ENCODE measurements at regions not wholly inside any gene's neighbourhood (a gene's known extent, or its start where the extent isn't known, plus 50 kb on each side); places are given as distances from the start of the nearest gene placed in this dataset.

DNA sequence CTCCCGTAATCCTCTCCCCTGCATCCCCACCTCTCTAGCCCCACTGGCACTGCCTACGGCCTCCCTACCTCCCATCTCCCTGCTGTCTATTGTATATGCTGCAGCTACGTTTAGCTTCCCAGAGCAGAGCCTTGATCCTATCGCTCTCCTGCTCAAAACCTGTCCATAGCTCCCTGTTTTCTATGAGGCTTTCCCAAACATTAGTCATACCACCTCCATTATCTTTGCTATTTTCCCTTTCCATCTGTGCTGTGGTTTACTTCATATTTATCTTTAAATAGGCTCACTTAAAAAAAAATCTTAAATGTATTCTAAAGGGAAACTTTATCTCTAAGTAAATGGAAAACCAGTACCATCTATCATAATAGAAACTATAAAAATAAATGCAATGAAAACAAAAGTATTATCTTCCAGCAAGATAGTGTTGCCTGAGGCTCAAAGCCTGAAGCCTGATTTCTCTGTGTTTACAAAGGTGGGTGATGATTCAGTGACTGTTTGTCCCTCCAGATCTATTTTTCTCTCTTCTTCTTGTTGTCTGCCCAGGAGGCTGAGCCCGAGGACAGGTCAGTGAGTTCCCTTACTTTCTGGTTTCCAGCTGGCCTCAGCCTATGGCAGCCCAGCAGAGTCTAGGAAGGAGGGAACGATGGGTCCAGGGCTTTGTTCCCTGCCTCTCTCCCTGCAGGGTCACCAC lies 397.1 kb upstream of the CFAP20DC start:
- no peaks in the 10 kb centered on the region for H3K9me3 ChIP-seq
- H3K4me3 ChIP-seq: no peak overlapping the region
- no peaks in the 10 kb centered on the region for H3K36me3 ChIP-seq
- no peaks in the 10 kb centered on the region for H3K4me1 ChIP-seq
- WGBS, 2 donors: 88 to 91% methylated on average over 6 of the region's 6 CpGs
- TF ChIP-seq POLR2AphosphoS5 (IDR thresholded peaks at IDR 0.05) (no peak), EP300 (IDR thresholded peaks at IDR 0.05) (no peak)
- no peak for DNase-seq
- intact Hi-C loops (cut with DNase I): no loop called here
- H3K27me3 ChIP-seq: no peaks in the 10 kb centered on the region
- H3K27ac ChIP-seq: no peak overlapping the region

DNA sequence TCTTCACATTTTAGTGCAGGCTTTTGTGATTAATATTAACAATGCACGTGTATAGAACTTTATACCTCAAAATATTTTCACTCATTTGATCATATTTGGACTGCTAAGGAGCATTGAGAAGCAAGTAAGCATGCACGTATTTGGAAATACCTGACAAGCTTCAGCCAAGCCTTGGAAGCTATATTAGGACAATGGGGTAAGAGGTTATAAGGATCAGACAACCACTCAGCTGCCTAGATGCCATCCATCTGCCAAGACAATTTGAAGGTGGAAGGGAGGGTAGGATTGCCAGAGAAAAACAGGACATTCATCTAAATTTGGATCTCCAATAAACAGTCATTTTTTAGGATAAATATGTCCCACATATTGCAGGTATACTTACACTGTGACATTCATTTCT lies 394.9 kb upstream of the CFAP20DC start:
- H3K27me3 ChIP-seq: no peaks in the 10 kb centered on the region
- TF ChIP-seq POLR2AphosphoS5 (IDR thresholded peaks at IDR 0.05): no peak
- no peak for TF ChIP-seq POLR2A (IDR thresholded peaks at IDR 0.05)
- no peak for TF ChIP-seq EP300 (IDR thresholded peaks at IDR 0.05)
- TF ChIP-seq, protein P1, sequence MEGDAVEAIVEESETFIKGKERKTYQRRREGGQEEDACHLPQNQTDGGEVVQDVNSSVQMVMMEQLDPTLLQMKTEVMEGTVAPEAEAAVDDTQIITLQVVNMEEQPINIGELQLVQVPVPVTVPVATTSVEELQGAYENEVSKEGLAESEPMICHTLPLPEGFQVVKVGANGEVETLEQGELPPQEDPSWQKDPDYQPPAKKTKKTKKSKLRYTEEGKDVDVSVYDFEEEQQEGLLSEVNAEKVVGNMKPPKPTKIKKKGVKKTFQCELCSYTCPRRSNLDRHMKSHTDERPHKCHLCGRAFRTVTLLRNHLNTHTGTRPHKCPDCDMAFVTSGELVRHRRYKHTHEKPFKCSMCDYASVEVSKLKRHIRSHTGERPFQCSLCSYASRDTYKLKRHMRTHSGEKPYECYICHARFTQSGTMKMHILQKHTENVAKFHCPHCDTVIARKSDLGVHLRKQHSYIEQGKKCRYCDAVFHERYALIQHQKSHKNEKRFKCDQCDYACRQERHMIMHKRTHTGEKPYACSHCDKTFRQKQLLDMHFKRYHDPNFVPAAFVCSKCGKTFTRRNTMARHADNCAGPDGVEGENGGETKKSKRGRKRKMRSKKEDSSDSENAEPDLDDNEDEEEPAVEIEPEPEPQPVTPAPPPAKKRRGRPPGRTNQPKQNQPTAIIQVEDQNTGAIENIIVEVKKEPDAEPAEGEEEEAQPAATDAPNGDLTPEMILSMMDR (IDR thresholded peaks at IDR 0.05): no peak
- no peak overlapping the region for H3K27ac ChIP-seq
- no peaks in the 10 kb centered on the region for H3K9me3 ChIP-seq
- no peak overlapping the region for H3K4me3 ChIP-seq
- H3K4me1 ChIP-seq: no peaks in the 10 kb centered on the region
- intact Hi-C loops (cut with DNase I): no loop called here
- no peak for DNase-seq
- H3K36me3 ChIP-seq: no peaks in the 10 kb centered on the region
- 52 to 80% methylated on average over 2 of the region's 2 CpGs for WGBS, 2 donors

DNA sequence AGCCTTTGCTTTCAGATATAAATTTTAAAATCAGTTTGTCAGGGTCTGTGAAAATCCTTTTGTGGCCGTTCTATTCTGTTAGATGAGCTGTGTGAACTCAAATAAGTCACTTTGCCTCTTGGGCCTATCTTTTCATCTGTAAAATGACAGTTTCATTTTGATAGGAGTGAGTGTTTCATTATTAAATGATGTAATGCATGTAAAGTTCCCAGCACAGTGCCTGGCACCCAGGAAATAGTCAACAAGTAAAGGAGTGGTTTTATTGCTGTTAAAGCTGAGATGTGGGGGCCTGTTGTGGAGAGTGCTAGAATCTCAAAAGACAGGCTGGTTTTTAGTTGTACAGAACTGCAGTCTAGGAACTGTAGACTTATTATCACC lies 394.5 kb upstream of the CFAP20DC start:
- H3K4me1 ChIP-seq: no peaks in the 10 kb centered on the region
- H3K36me3 ChIP-seq: no peaks in the 10 kb centered on the region
- H3K4me3 ChIP-seq: no peak overlapping the region
- DNase-seq: no peak
- intact Hi-C loops (cut with DNase I): no loop called here
- no peaks in the 10 kb centered on the region for H3K27me3 ChIP-seq
- no peaks in the 10 kb centered on the region for H3K9me3 ChIP-seq
- H3K27ac ChIP-seq: no peak overlapping the region
- 36 to 41% methylated on average over 1 of the region's 1 CpG for WGBS, 2 donors
- TF ChIP-seq POLR2A (IDR thresholded peaks at IDR 0.05): no peak
- TF ChIP-seq, protein P1 (IDR thresholded peaks at IDR 0.05): no peak
- TF ChIP-seq POLR2AphosphoS5 (IDR thresholded peaks at IDR 0.05): no peak
- TF ChIP-seq EP300 (IDR thresholded peaks at IDR 0.05): no peak

DNA sequence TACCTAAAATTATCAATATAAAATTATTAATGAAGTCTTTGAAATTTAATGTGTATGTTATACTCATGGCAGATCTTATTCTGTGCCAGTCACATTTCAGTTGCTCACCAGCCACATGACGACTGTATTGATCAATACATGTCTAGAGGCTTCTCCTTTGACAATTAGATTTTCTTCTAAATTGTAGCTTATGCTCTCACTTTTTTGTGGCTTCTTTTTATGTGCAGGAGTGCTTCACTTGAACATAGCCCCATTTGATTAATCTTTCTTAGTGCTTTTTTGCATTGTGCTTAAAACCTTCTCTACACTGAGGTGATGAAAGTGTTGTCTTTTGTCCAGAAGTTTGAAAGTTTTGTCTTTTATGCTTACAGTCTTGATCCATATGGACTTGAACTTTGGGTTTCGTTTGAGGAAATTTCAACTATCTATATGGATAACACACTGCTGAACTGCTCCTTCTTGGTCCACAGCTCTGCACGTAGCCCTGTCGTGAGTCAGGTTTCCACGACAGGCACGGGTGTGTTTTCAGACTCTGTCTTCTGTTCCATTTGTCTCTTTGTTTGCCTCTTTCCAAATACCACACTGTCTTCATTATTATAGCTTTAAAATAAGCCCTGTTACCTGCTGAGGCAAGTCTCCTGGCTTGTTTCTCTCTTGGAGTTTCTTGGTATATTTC lies 393.9 kb upstream of the CFAP20DC start:
- H3K36me3 ChIP-seq: no peaks in the 10 kb centered on the region
- H3K4me1 ChIP-seq: no peaks in the 10 kb centered on the region
- H3K27ac ChIP-seq: no peak overlapping the region
- TF ChIP-seq POLR2A (IDR thresholded peaks at IDR 0.05): no peak
- TF ChIP-seq, protein P1 (IDR thresholded peaks at IDR 0.05): no peak
- no peak for TF ChIP-seq EP300 (IDR thresholded peaks at IDR 0.05)
- TF ChIP-seq POLR2AphosphoS5 (IDR thresholded peaks at IDR 0.05): no peak
- intact Hi-C loops (cut with DNase I): no loop called here
- H3K9me3 ChIP-seq: no peaks in the 10 kb centered on the region
- H3K4me3 ChIP-seq: no peak overlapping the region
- no peak for DNase-seq
- 71 to 80% methylated on average over 6 of the region's 6 CpGs for WGBS, 2 donors
- no peaks in the 10 kb centered on the region for H3K27me3 ChIP-seq

DNA sequence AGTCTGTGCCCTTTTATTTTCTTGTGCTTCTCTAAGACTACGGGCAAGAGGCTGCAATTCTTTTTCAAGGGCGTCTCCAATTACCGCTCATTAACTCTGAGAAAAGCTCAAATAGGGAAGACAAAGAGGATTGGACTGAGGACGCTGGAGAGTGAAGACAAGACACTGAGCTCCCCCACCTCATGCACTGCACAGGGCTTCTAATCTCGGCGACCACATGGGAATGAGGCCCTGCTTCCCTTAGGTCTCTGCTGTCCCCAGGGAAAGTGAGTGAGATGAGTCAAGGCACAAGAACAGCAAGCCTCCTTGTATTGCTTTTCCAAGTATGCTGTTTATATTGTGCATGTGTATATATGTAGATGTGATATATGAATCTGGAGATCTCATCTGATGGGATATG lies 392.2 kb upstream of the CFAP20DC start:
- no peak for TF ChIP-seq POLR2AphosphoS5 (IDR thresholded peaks at IDR 0.05)
- Histone ChIP-seq H3K9me3 (no peaks in the 10 kb centered on the region), H3K4me3 (no peak overlapping the region), H3K36me3 (no peaks in the 10 kb centered on the region), H3K27ac (no peak overlapping the region), H3K4me1 (no peaks in the 10 kb centered on the region), H3K27me3 (no peaks in the 10 kb centered on the region)
- intact Hi-C loops (cut with DNase I): no loop called here
- no peak for DNase-seq
- 84 to 94% methylated on average over 6 of the region's 6 CpGs for WGBS, 2 donors

All from sigmoid colon (tissue), 6 donors.